Suprapubic skin (tissue), 4 donors: ENCODE measurements at regions not wholly inside any gene's neighbourhood (a gene's known extent, or its start where the extent isn't known, plus 50 kb on each side); places are given as distances from the start of the nearest gene placed in this dataset.

Source experiments
- DNase-seq, 2 donors: peaks; one replicate each; pipeline ENCODE4 v3.0.0-alpha.2; 2019; ENCODE audit warnings: low spot score in 2 of 2
- H3K27ac ChIP-seq: fragments of 200-600 bp; sonication (generic); one replicate; pipeline ENCODE4 v1.5.1; 2019
- H3K27me3 ChIP-seq: fragments of 200-600 bp; sonication (generic); one replicate; pipeline ENCODE4 v1.5.1; 2019
- H3K36me3 ChIP-seq: fragments of 200-600 bp; sonication (generic); one replicate; pipeline ENCODE4 v1.5.1; 2019
- H3K4me1 ChIP-seq: fragments of 200-600 bp; sonication (generic); one replicate; pipeline ENCODE4 v1.5.1; 2019
- H3K4me3 ChIP-seq: fragments of 200-600 bp; sonication (generic); one replicate; pipeline ENCODE4 v1.5.1; 2019; ENCODE audit warnings: mild to moderate bottlenecking
- H3K9me3 ChIP-seq: fragments of 200-600 bp; sonication (generic); one replicate; pipeline ENCODE4 v1.5.1; 2019
- EP300 ChIP-seq: sonication (generic); formaldehyde crosslinking; IDR thresholded peaks from one replicate; pipeline ENCODE4 v1.6.1; 2017; ENCODE audit warnings: antibody characterized with exemption
- POLR2A ChIP-seq, 2 donors: fragments of 450-650 bp; IDR thresholded peaks; one replicate each; pipeline ENCODE4 v1.6.1; 2017; ENCODE audit warnings: antibody characterized with exemption in 2 of 2, mild to moderate bottlenecking in 2 of 2, moderate library complexity in 2 of 2
- POLR2AphosphoS5 ChIP-seq, 3 donors: sonication (generic); formaldehyde crosslinking; IDR thresholded peaks; one replicate each; pipeline ENCODE4 v1.6.1; 2017; ENCODE audit warnings: antibody characterized with exemption in 3 of 3
- WGBS: methylation state at CpG from one replicate; pipeline ENCODE4 v1.1.5; 2018; 5-methylcytosine and 5-hydroxymethylcytosine counted together
- TF ChIP-seq, protein P1 (sequence below), 2 donors: fragments of 200-600 bp in 1 of 2; fragments of 450-650 bp in 1 of 2; sonication (generic) in 1 of 2; IDR thresholded peaks; one replicate each; pipeline ENCODE4 v1.5.1; 2016 to 2019; ENCODE audit warnings: antibody characterized with exemption in 2 of 2, mild to moderate bottlenecking in 1 of 2, moderate library complexity in 1 of 2

GRCh38 chr5:61965490-61965889 is 340.5 kb upstream of the KIF2A start:
- Histone ChIP-seq H3K9me3 (no peaks in the 10 kb centered on the region), H3K4me1 (no peaks in the 10 kb centered on the region), H3K27me3 (no peaks in the 10 kb centered on the region), H3K36me3 (no peaks in the 10 kb centered on the region), H3K27ac (no peak overlapping the region), H3K4me3 (no peak overlapping the region)
- TF ChIP-seq POLR2A (IDR thresholded peaks at IDR 0.05) (no peak), EP300 (no peak)
- DNase-seq, result no peak
- 81% methylated on average over 5 of the region's 5 CpGs for WGBS

DNA sequence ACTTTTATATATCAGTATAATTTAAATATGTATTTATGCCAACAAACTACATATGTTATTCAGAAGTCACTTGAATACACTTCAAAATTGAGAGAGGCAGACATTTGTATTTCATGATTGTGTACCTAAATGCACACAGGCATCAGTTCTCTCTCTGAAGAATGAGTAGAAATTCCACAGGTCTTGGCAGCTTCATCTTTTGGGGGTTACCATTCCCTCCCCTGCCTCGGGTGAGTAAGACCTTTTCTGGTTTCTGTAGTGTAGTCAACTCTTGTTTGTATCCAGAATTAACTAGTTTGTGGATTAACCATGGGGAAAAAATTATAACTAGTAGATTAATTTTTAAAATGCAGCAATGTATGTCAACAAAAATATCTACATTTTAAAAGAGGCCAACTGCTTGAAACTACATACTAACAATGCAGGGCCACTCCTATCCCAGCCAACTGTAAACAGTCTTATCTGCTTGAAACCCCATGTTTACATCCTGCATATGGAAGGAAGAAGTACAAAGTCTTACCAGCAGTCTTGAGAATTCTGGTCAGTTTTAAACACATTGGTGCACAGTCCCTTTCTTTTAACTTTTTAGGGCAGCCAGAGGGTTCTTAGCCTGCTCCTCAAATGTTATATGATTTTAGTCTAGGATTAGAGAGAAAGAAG is 339.6 kb upstream of the KIF2A start:
- TF ChIP-seq EP300 (no peak), POLR2A (IDR thresholded peaks at IDR 0.05) (no peak), POLR2AphosphoS5 (IDR thresholded peaks at IDR 0.05) (no peak)
- TF ChIP-seq, protein P1, sequence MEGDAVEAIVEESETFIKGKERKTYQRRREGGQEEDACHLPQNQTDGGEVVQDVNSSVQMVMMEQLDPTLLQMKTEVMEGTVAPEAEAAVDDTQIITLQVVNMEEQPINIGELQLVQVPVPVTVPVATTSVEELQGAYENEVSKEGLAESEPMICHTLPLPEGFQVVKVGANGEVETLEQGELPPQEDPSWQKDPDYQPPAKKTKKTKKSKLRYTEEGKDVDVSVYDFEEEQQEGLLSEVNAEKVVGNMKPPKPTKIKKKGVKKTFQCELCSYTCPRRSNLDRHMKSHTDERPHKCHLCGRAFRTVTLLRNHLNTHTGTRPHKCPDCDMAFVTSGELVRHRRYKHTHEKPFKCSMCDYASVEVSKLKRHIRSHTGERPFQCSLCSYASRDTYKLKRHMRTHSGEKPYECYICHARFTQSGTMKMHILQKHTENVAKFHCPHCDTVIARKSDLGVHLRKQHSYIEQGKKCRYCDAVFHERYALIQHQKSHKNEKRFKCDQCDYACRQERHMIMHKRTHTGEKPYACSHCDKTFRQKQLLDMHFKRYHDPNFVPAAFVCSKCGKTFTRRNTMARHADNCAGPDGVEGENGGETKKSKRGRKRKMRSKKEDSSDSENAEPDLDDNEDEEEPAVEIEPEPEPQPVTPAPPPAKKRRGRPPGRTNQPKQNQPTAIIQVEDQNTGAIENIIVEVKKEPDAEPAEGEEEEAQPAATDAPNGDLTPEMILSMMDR (IDR thresholded peaks at IDR 0.05), result no peak
- Histone ChIP-seq H3K4me1 (no peaks in the 10 kb centered on the region), H3K27me3 (no peaks in the 10 kb centered on the region), H3K4me3 (no peak overlapping the region), H3K9me3 (no peaks in the 10 kb centered on the region), H3K36me3 (no peaks in the 10 kb centered on the region), H3K27ac (no peak overlapping the region)
- 30% methylated on average over 1 of the region's 1 CpG for WGBS
- DNase-seq, result no peak

GRCh38 chr5:61966997-61967396 is 339.0 kb upstream of the KIF2A start:
- 74% methylated on average over 8 of the region's 8 CpGs for WGBS
- Histone ChIP-seq H3K9me3 (no peaks in the 10 kb centered on the region), H3K4me1 (no peaks in the 10 kb centered on the region), H3K27ac (no peak overlapping the region), H3K4me3 (no peak overlapping the region), H3K36me3 (no peaks in the 10 kb centered on the region), H3K27me3 (no peaks in the 10 kb centered on the region)
- TF ChIP-seq, protein P1 (IDR thresholded peaks at IDR 0.05), result no peak
- no peak for TF ChIP-seq POLR2A (IDR thresholded peaks at IDR 0.05)
- no peak for DNase-seq

DNA sequence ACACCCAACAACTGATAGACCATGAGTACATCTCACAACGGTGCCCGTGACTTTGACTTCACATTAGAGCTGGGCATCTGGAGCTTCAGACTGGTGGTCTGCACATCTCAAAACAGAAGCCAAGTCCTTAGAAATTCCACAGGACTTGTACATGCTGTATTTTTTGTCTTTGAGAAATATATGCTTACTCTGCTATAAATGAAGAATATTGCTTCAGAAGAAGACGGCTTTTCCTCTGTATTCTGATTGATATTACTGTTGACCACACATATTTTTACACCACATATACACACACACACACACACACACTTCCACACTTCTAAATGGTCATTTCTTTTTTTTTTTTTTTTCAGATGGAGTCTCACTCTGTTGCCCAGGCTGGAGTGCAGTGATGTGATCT is 338.3 kb upstream of the KIF2A start:
- no peaks in the 10 kb centered on the region for H3K36me3 ChIP-seq
- 91% methylated on average over 3 of the region's 3 CpGs for WGBS
- DNase-seq, result no peak
- no peaks in the 10 kb centered on the region for H3K4me1 ChIP-seq
- H3K27me3 ChIP-seq, result no peaks in the 10 kb centered on the region
- H3K4me3 ChIP-seq, result no peak overlapping the region
- TF ChIP-seq POLR2AphosphoS5 (IDR thresholded peaks at IDR 0.05), result no peak
- no peak for TF ChIP-seq EP300
- TF ChIP-seq, protein P1 (IDR thresholded peaks at IDR 0.05), result no peak
- TF ChIP-seq POLR2A (IDR thresholded peaks at IDR 0.05), result no peak
- H3K9me3 ChIP-seq, result no peaks in the 10 kb centered on the region
- H3K27ac ChIP-seq, result no peak overlapping the region

GRCh38 chr5:61969347-61969746 is 336.7 kb upstream of the KIF2A start:
- Histone ChIP-seq H3K4me1 (no peaks in the 10 kb centered on the region), H3K4me3 (no peak overlapping the region), H3K27me3 (no peaks in the 10 kb centered on the region), H3K36me3 (no peaks in the 10 kb centered on the region), H3K9me3 (no peaks in the 10 kb centered on the region), H3K27ac (no peak overlapping the region)
- TF ChIP-seq, protein P1 (IDR thresholded peaks at IDR 0.05), result no peak
- TF ChIP-seq POLR2A (IDR thresholded peaks at IDR 0.05), result no peak
- no peak for TF ChIP-seq EP300
- no peak for TF ChIP-seq POLR2AphosphoS5 (IDR thresholded peaks at IDR 0.05)
- 55% methylated on average over 2 of the region's 2 CpGs for WGBS
- no peak for DNase-seq

DNA sequence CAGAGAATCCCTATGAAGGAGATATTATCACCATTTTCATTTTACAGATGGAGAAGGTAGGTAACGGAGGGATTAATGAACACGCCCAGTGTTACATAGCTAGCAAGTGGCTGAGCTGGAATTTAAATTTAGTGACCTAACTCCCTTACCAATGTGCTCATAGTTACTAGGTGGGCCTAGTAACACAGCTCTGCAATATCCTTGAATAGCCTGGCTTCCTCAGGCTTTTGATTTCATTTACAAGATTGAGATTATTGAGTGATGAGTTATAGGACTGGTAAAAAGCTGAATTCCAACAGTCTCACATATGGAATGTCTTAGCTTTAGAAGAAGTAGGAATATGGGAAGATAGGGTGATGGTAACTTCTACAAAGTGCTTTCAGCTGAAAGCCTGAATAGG is 336.3 kb upstream of the KIF2A start:
- no peak for DNase-seq
- WGBS, result 98% methylated on average over 2 of the region's 2 CpGs

More for the DNA sequence above, 336.3 kb upstream of the KIF2A start:
- Histone ChIP-seq H3K27ac (no peak overlapping the region), H3K27me3 (no peaks in the 10 kb centered on the region), H3K9me3 (no peaks in the 10 kb centered on the region), H3K4me1 (no peaks in the 10 kb centered on the region), H3K36me3 (no peaks in the 10 kb centered on the region), H3K4me3 (no peak overlapping the region)
- TF ChIP-seq, protein P1 (IDR thresholded peaks at IDR 0.05), result no peak
- TF ChIP-seq EP300 (no peak), POLR2A (IDR thresholded peaks at IDR 0.05) (no peak), POLR2AphosphoS5 (IDR thresholded peaks at IDR 0.05) (no peak)
